ENCODE measurements at regions not wholly inside any gene's neighbourhood (a gene's known extent, or its start where the extent isn't known, plus 50 kb on each side); places are given as distances from the start of the nearest gene placed in this dataset.

DNA sequence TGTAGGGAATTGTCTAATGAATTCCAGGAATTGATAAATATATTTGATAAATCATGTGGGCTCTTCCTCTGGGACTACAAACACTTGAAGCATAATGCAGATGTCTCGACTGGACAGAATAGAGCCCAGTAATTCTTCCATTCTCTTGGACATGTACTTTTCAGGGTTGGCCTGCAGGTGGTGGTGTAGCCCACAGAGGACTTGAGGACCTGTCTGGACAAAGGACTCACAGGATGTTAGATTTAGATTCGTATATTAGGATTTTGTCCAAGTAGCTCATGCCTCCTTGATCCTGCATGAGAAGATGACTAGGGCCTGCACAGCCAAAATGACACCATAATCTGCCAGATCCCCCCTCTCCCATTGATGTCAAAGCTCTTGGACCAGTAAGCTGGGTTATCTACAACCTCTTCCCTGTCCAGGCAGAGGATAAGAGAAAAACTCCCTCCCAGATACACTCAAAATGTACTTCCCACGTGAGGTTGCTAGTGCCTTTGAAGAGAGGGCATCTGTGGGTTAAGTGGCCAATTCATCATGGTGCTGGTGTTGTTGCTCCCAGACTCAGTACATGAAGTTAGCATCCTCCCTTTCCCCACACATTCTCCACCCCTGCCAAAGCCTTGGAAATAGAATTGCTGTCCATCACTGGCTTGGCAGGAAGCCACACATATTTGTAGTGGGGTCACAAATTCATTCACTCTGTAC lies 88.6 kb upstream of the ZNF280D start:
- Mint-ChIP-seq H3K4me1 (ENCODE audit: unreplicated experiment) (peaks cover 19% of the 10 kb centered on the region), H3K4me3 (ENCODE audit: unreplicated experiment) (no peak overlapping the region), H3K36me3 (ENCODE audit: unreplicated experiment) (no peaks in the 10 kb centered on the region), H3K27ac (ENCODE audit: unreplicated experiment) (no peak overlapping the region), H3K27me3 (ENCODE audit: unreplicated experiment) (no peaks in the 10 kb centered on the region), H3K9me3 (ENCODE audit: unreplicated experiment) (no peaks in the 10 kb centered on the region)
- TF ChIP-seq, protein P1, sequence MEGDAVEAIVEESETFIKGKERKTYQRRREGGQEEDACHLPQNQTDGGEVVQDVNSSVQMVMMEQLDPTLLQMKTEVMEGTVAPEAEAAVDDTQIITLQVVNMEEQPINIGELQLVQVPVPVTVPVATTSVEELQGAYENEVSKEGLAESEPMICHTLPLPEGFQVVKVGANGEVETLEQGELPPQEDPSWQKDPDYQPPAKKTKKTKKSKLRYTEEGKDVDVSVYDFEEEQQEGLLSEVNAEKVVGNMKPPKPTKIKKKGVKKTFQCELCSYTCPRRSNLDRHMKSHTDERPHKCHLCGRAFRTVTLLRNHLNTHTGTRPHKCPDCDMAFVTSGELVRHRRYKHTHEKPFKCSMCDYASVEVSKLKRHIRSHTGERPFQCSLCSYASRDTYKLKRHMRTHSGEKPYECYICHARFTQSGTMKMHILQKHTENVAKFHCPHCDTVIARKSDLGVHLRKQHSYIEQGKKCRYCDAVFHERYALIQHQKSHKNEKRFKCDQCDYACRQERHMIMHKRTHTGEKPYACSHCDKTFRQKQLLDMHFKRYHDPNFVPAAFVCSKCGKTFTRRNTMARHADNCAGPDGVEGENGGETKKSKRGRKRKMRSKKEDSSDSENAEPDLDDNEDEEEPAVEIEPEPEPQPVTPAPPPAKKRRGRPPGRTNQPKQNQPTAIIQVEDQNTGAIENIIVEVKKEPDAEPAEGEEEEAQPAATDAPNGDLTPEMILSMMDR (IDR thresholded peaks at IDR 0.05) = peak; percentile 68
- DNase-seq (ENCODE audit: extremely low spot score, unreplicated experiment) = no peak

DNA sequence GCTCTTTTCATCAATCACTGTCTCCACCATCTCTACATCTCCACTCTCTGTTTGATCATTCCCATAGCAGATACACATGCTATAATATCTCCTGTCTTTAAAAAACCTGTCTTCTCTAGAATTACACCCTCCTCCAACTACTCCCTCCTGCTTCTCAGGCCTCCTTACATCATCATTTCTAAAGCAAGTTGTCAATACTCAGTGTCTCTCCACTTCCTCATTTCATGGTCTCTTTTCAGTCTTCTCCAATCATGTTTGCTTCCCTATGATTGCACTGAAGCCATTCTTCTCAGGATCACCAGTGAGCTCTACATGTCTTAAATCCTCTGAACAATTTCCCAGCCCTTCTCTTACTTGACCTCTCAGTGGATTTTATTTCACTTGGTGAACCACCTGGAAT lies 87.0 kb upstream of the ZNF280D start:
- H3K27ac Mint-ChIP-seq (ENCODE audit: unreplicated experiment) = no peak overlapping the region
- no peak overlapping the region for H3K4me3 Mint-ChIP-seq (ENCODE audit: unreplicated experiment)
- H3K9me3 Mint-ChIP-seq (ENCODE audit: unreplicated experiment) = no peaks in the 10 kb centered on the region
- peaks cover 24% of the 10 kb centered on the region for H3K4me1 Mint-ChIP-seq (ENCODE audit: unreplicated experiment)
- no peaks in the 10 kb centered on the region for H3K36me3 Mint-ChIP-seq (ENCODE audit: unreplicated experiment)
- H3K27me3 Mint-ChIP-seq (ENCODE audit: unreplicated experiment) = no peaks in the 10 kb centered on the region
- TF ChIP-seq, protein P1 (IDR thresholded peaks at IDR 0.05) = no peak
- no peak for DNase-seq (ENCODE audit: extremely low spot score, unreplicated experiment)

DNA sequence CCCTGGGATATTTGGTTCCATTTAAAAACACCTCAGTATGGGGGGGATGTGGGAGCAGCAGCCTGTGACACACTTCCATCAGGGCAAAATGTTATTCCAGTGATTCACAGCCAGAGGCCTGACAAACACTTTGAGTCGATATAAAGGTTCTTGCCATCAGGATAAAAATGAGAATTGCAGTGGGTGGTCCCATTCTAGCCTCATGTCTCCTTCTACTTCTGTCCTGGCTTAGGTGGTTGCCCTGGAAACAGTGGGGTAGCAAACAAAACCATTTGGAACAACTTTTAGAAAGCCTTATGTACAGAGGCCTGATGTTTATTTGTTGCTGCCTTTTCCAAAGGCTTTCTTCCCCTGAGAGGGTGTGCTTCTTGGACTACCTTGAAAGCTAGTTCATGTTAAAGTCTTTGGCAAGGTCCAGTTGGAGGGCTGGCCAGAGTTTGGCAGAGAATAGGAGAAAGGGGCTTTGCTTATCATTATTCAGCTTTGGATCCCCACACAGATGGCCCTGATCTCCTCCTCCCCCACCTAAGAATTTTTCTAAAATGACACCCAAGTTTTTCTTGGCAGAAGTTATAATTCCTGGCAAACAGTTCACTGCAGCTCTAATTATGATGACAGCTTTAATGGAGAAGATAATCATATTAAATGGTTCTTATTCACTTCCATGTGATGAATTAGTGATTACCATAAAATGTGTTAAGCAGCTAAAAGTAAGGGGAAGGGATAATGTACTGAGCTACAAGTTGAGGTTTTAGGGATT lies 84.2 kb upstream of the ZNF280D start:
- no peaks in the 10 kb centered on the region for H3K36me3 Mint-ChIP-seq (ENCODE audit: unreplicated experiment)
- peak overlapping the region; percentile 62 for H3K27ac Mint-ChIP-seq (ENCODE audit: unreplicated experiment)
- no peak overlapping the region for H3K4me3 Mint-ChIP-seq (ENCODE audit: unreplicated experiment)
- H3K4me1 Mint-ChIP-seq (ENCODE audit: unreplicated experiment) = peaks cover 24% of the 10 kb centered on the region
- DNase-seq (ENCODE audit: extremely low spot score, unreplicated experiment) = no peak
- TF ChIP-seq, protein P1 (IDR thresholded peaks at IDR 0.05) = peak; percentile 12
- H3K27me3 Mint-ChIP-seq (ENCODE audit: unreplicated experiment) = no peaks in the 10 kb centered on the region
- no peaks in the 10 kb centered on the region for H3K9me3 Mint-ChIP-seq (ENCODE audit: unreplicated experiment)

DNA sequence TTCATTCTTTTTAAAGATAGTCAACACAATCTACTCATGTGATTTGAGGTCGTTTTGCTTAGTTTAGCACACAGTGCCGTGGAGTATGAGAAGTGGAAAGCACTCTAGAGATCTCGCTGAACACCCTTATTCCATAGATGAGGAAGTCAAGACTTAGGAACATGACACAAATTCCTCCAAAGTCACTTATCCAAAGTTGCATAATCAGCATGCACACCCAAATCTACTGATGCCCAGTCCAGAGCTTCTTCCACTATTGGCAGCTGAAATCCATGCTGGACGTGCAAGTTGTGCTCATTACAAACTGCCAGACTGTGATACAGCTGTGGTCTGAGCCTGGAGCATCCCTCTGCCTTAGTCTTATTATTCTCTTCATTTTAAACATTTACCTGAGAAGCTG lies 83.5 kb upstream of the ZNF280D start:
- no peak for DNase-seq (ENCODE audit: extremely low spot score, unreplicated experiment)
- Mint-ChIP-seq H3K27me3 (ENCODE audit: unreplicated experiment) (no peaks in the 10 kb centered on the region), H3K4me1 (ENCODE audit: unreplicated experiment) (peaks cover 17% of the 10 kb centered on the region), H3K36me3 (ENCODE audit: unreplicated experiment) (no peaks in the 10 kb centered on the region), H3K4me3 (ENCODE audit: unreplicated experiment) (no peak overlapping the region), H3K27ac (ENCODE audit: unreplicated experiment) (no peak overlapping the region), H3K9me3 (ENCODE audit: unreplicated experiment) (no peaks in the 10 kb centered on the region)
- TF ChIP-seq, protein P1 (IDR thresholded peaks at IDR 0.05) = no peak

DNA sequence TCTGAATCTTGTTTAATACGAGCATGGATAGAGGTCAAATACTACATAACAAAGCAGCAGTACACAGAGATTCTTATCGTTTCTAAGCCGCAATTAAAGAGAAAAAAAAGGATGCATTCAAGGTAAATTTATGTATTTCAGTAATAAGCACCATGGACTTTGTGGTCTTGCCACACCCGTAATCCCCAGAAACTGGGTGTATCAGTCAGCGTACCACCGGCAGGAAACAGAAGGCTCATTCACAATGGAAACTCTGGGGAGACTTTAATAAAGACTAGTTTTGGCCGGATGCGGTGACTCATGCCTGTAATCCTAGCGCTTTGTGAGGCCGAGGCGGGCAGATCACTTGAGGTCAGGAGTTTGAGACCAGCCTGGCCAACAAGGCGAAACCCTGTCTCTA lies 81.9 kb upstream of the ZNF280D start:
- no peak overlapping the region for H3K4me3 Mint-ChIP-seq (ENCODE audit: unreplicated experiment)
- no peaks in the 10 kb centered on the region for H3K36me3 Mint-ChIP-seq (ENCODE audit: unreplicated experiment)
- DNase-seq (ENCODE audit: extremely low spot score, unreplicated experiment) = no peak
- H3K9me3 Mint-ChIP-seq (ENCODE audit: unreplicated experiment) = no peaks in the 10 kb centered on the region
- peaks cover 15% of the 10 kb centered on the region for H3K4me1 Mint-ChIP-seq (ENCODE audit: unreplicated experiment)
- H3K27ac Mint-ChIP-seq (ENCODE audit: unreplicated experiment) = no peak overlapping the region
- H3K27me3 Mint-ChIP-seq (ENCODE audit: unreplicated experiment) = no peaks in the 10 kb centered on the region
- TF ChIP-seq, protein P1 (IDR thresholded peaks at IDR 0.05) = no peak

Measured in osteocyte (in vitro differentiated cells).